Heart left ventricle (tissue), 16 donors: ENCODE measurements at regions not wholly inside any gene's neighbourhood (a gene's known extent, or its start where the extent isn't known, plus 50 kb on each side); places are given as distances from the start of the nearest gene placed in this dataset.

Source experiments
- ATAC-seq, 4 donors: fragments of 200-7000 bp; cut with Tn5 transposase; one replicate each; pipeline ENCODE4 v1.9.1; 2020 to 2022; ENCODE audit warnings: moderate library complexity in 4 of 4, mild to moderate bottlenecking in 3 of 4, moderate number of reproducible peaks in 1 of 4
- DNase-seq, 5 donors: peaks; one replicate each; pipeline ENCODE4 v3.0.0-alpha.2; 2020
- H3K27ac ChIP-seq, 12 donors: fragments of 200-600 bp; sonication (generic) in 4 of 12; one replicate each; pipeline versions ENCODE4 v1.5.0 to v1.8.0; 2016 to 2022; ENCODE audit warnings: mild to moderate bottlenecking in 2 of 12
- H3K27me3 ChIP-seq, 9 donors: fragments of 200-600 bp; sonication (generic) in 2 of 9; one replicate each; pipeline versions ENCODE4 v1.5.1 to v1.8.0; 2016 to 2022; ENCODE audit warnings: mild to moderate bottlenecking in 3 of 9
- H3K36me3 ChIP-seq, 9 donors: fragments of 200-600 bp; sonication (generic) in 2 of 9; one replicate each; pipeline versions ENCODE4 v1.5.0 to v1.8.0; 2018 to 2022; ENCODE audit warnings: mild to moderate bottlenecking in 2 of 9
- H3K4me1 ChIP-seq, 12 donors: fragments of 200-600 bp; sonication (generic) in 4 of 12; one replicate each; pipeline versions ENCODE4 v1.5.0 to v1.8.0; 2016 to 2022; ENCODE audit warnings: mild to moderate bottlenecking in 3 of 12
- H3K4me3 ChIP-seq, 12 donors: fragments of 200-600 bp; sonication (generic) in 4 of 12; one replicate each; pipeline versions ENCODE4 v1.5.0 to v1.8.0; 2017 to 2022; ENCODE audit warnings: mild to moderate bottlenecking in 9 of 12, moderate library complexity in 4 of 12
- H3K9me3 ChIP-seq, 12 donors: fragments of 200-600 bp; sonication (generic) in 4 of 12; one replicate each; pipeline versions ENCODE4 v1.5.0 to v1.8.0; 2016 to 2022; ENCODE audit warnings: mild to moderate bottlenecking in 1 of 12
- POLR2A ChIP-seq, 2 donors: fragments of 450-650 bp; IDR thresholded peaks; one replicate each; pipeline ENCODE4 v1.6.1; 2017; ENCODE audit warnings: antibody characterized with exemption in 2 of 2, mild to moderate bottlenecking in 2 of 2, moderate library complexity in 2 of 2
- WGBS, 4 donors: extraction: QIAGEN DNeasy Blood & Tissue Kit in 2 of 4; methylation state at CpG; one replicate each; pipeline versions ENCODE4 v1.1.5 to v1.1.7; 2013 to 2018; 5-methylcytosine and 5-hydroxymethylcytosine counted together
- intact Hi-C, 10 donors: fragments of 100-400 bp; cut with DNase I; formaldehyde crosslinking; loops; one replicate each; pipeline versions ENCODE4 v1.11.1 to v1.14.2; 2022
- TF ChIP-seq, protein P1 (sequence below), 12 donors: fragments of 200-600 bp; sonication (generic) in 4 of 12; IDR thresholded peaks; one replicate each; pipeline versions ENCODE4 v1.5.0 to v1.8.0; 2018 to 2022; ENCODE audit warnings: antibody characterized with exemption in 12 of 12, mild to moderate bottlenecking in 5 of 12
- donor health status: ischemic (EF 13 %, LVEDD 7.1; RV severe dilation, severe dysfunction).
- donor health status: healthy with polysubstance abuse.
- donor health status: DM: no; HTN: yes; CAD: no.
- donor health status: DM: no; HTN: no; CAD: no.
- donor health status: ischemic (EF 25% LVEDD 6.9; RV normal size, moderate dysfunction).
- donor health status: ischemic (EF 25% LVEDD 5.7; RV mildly dilated, moderate dysfunction).
- donor health status: healthy.
- donor health status: DM: yes; HTN: yes; CAD: no.
- donor health status: ischemic (EF 35%, LVEDD 5.7; RV mildly dilated, moderate dysfunction).
- donor health status: nonischemic (EF 11% LVEDD 7.7; RV severe dilation, severe dysfunction).
- donor health status: DM: yes; HTN: yes; CAD: no.
- donor health status: PGD.
- donor health status: ischemic (EF 29% LVEDD 5.4; RV normal size, mild dysfunction).
- donor health status: nonischemic (EF 23%, LVEDD 6.1; RV moderate dilation, normal function).

DNA sequence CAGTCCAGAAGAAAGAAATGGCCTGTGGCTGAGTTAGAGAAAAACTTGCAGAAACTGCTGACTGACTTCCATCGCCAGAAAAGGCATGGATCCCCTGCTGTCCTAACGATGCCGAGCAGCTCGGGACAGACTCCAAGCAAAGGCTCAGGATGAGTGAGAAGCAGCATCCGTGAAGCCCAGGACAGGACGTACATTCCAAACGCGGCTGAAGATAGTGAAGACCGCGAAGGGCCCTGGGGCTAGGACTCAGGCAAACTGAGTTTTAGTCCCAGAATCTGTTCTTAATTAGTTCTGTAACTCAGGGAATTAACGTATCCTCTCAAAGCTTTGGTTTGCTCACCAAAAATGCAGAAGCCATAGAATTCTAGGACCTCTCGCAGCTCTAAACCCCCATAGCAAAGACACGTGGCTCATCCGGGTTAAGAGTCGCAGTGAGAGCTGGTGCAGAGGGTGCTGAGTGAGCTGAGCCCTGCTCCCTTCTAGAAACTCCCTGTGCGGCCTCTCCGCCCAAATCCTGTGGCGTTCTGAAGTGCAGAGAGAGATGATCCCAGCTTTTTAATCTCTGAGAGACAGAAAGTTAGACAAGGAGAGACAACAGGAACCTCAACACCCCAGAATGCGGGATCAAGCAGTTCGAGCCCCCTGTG is 132.9 kb upstream of the THBS2 start:
- H3K4me3 ChIP-seq, result no peak overlapping the region
- no peak for TF ChIP-seq POLR2A (IDR thresholded peaks at IDR 0.05)
- TF ChIP-seq, protein P1, sequence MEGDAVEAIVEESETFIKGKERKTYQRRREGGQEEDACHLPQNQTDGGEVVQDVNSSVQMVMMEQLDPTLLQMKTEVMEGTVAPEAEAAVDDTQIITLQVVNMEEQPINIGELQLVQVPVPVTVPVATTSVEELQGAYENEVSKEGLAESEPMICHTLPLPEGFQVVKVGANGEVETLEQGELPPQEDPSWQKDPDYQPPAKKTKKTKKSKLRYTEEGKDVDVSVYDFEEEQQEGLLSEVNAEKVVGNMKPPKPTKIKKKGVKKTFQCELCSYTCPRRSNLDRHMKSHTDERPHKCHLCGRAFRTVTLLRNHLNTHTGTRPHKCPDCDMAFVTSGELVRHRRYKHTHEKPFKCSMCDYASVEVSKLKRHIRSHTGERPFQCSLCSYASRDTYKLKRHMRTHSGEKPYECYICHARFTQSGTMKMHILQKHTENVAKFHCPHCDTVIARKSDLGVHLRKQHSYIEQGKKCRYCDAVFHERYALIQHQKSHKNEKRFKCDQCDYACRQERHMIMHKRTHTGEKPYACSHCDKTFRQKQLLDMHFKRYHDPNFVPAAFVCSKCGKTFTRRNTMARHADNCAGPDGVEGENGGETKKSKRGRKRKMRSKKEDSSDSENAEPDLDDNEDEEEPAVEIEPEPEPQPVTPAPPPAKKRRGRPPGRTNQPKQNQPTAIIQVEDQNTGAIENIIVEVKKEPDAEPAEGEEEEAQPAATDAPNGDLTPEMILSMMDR (IDR thresholded peaks at IDR 0.05), result no peak
- DNase-seq (no peak), ATAC-seq (no peak)
- peaks cover 0 to 5% (median 0%) of the 10 kb centered on the region in 12 donors for H3K4me1 ChIP-seq
- H3K36me3 ChIP-seq, result no peaks in the 10 kb centered on the region
- peak overlapping the region in 1 of 12 donors; percentile 29 for H3K27ac ChIP-seq
- H3K9me3 ChIP-seq, result peaks cover 0 to 23% (median 4%) of the 10 kb centered on the region in 12 donors
- intact Hi-C loops, result no loop called here
- H3K27me3 ChIP-seq, result peaks cover 0 to 4% (median 0%) of the 10 kb centered on the region in 9 donors
- WGBS, 4 donors, result 51 to 62% (median 57%) methylated on average over 20 of the region's 20 CpGs

DNA sequence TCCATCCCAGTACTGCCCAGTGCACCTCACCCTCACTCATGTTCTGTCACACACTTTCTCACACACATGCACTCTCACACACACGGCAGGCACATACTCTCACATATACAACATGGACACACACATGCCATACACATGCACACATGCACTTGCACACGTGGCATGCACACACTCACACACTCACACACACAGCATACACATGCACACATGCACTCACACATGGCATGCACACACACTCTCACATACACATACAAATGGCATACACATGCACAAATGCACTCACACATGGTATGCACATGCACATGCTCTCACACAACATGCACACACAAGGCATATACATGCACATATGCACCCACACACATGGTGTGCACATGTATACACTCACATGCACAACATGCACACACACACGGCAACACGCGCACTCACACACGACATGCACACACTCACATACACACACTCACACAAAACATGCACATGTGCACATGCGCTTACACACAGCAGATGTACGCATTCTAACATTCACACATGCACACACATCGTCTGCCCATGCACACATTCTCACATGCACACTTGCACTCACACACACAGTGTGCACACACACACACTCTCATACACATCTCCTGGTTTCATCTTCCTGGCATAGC is 131.7 kb upstream of the THBS2 start:
- Histone ChIP-seq H3K9me3 (peaks cover 0 to 12% (median 2%) of the 10 kb centered on the region in 12 donors), H3K27me3 (peaks cover 0 to 4% (median 0%) of the 10 kb centered on the region in 9 donors), H3K27ac (no peak overlapping the region), H3K4me1 (peaks cover 0 to 5% (median 0%) of the 10 kb centered on the region in 12 donors), H3K4me3 (no peak overlapping the region), H3K36me3 (no peaks in the 10 kb centered on the region)
- TF ChIP-seq, protein P1 (IDR thresholded peaks at IDR 0.05), result no peak
- TF ChIP-seq POLR2A (IDR thresholded peaks at IDR 0.05), result no peak
- DNase-seq (no peak), ATAC-seq (peak in 1 of 4 donors; percentile 34)
- 89 to 94% (median 91%) methylated on average over 9 of the region's 9 CpGs for WGBS, 4 donors
- intact Hi-C loops, result no loop called here

DNA sequence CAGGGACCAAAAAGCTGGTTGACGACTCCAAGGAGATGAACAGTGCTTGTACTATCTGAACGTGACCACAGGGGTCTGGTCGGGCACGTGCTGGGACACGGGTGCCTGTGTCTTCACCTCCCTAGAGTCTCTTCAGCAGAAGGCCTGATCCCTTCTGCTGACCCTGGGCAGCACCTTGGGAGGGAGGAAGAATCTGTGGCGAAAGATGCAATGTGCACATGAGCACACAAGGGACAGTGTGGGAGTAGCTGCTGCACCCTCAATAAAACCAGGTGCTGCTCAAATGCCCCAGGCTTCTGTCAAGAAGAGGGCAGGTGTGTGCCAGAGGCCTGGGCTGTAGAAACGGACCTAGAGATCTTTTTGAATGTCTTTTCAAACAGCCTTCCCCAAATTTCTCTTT is 130.6 kb upstream of the THBS2 start:
- H3K27ac ChIP-seq, result no peak overlapping the region
- TF ChIP-seq POLR2A (IDR thresholded peaks at IDR 0.05), result no peak
- TF ChIP-seq, protein P1 (IDR thresholded peaks at IDR 0.05), result no peak
- DNase-seq, result no peak
- H3K4me1 ChIP-seq, result peaks cover 0 to 5% (median 0%) of the 10 kb centered on the region in 12 donors
- H3K27me3 ChIP-seq, result peaks cover 0 to 4% (median 0%) of the 10 kb centered on the region in 9 donors
- H3K4me3 ChIP-seq, result no peak overlapping the region
- intact Hi-C loops, result no loop called here
- no peaks in the 10 kb centered on the region for H3K36me3 ChIP-seq
- WGBS, 4 donors, result 68 to 80% (median 73%) methylated on average over 7 of the region's 7 CpGs
- ATAC-seq, result no peak
- H3K9me3 ChIP-seq, result peaks cover 0 to 6% (median 0%) of the 10 kb centered on the region in 12 donors

DNA sequence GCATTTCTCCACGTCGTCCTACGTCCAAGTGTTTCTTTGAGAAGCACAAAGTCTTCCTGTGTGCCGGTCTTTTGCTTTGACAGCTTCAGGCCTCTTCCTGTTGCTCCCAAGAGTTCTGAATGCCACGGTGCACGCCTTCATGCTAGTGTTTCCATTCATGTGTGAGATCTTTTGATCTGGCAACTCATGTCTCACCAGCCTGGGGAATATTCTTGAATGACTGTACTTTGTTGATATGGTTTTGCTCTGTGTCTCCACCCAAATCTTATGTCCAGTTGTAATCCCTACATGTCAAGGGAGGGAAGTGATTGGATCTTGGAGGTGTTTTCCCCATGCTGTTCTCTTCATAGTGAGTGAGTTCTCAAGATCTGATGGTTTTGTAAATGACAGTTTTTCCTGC is 129.6 kb upstream of the THBS2 start:
- H3K4me1 ChIP-seq, result peaks cover 0 to 5% (median 0%) of the 10 kb centered on the region in 12 donors
- DNase-seq (no peak), ATAC-seq (no peak)
- 53 to 66% (median 55%) methylated on average over 6 of the region's 6 CpGs for WGBS, 4 donors
- TF ChIP-seq, protein P1 (IDR thresholded peaks at IDR 0.05), result no peak
- TF ChIP-seq POLR2A (IDR thresholded peaks at IDR 0.05), result no peak
- no peaks in the 10 kb centered on the region for H3K36me3 ChIP-seq
- intact Hi-C loops, result no loop called here
- H3K4me3 ChIP-seq, result no peak overlapping the region
- H3K27me3 ChIP-seq, result peaks cover 0 to 4% (median 0%) of the 10 kb centered on the region in 9 donors
- no peaks in the 10 kb centered on the region for H3K9me3 ChIP-seq
- no peak overlapping the region for H3K27ac ChIP-seq
